Endodermal cell (in vitro differentiated cells): ENCODE measurements at regions not wholly inside any gene's neighbourhood (a gene's known extent, or its start where the extent isn't known, plus 50 kb on each side); places are given as distances from the start of the nearest gene placed in this dataset.

Experiments
- DNase-seq: peaks from one replicate; pipeline ENCODE4 v3.0.0-alpha.2; 2017
- H3K27ac ChIP-seq: 2 replicates; pipeline ENCODE4 v1.5.1; 2013; ENCODE audit warnings: mild to moderate bottlenecking, low read depth, low read length, moderate library complexity
- H3K27me3 ChIP-seq: 2 replicates; pipeline ENCODE4 v1.6.1; 2013; ENCODE audit warnings: mild to moderate bottlenecking, low read length, moderate library complexity; ENCODE audit not compliant: insufficient read depth, control insufficient read depth, poor library complexity, severe bottlenecking
- H3K36me3 ChIP-seq: 2 replicates; pipeline ENCODE4 v1.7.0; 2013; ENCODE audit warnings: mild to moderate bottlenecking, low read length, moderate library complexity; ENCODE audit not compliant: control insufficient read depth, insufficient read depth
- H3K4me1 ChIP-seq: one replicate; pipeline ENCODE4 v1.7.0; 2013; ENCODE audit warnings: low read length; ENCODE audit not compliant: control insufficient read depth, insufficient read depth
- H3K4me3 ChIP-seq: 2 replicates; pipeline ENCODE4 v1.5.1; 2013; ENCODE audit warnings: mild to moderate bottlenecking, low read length, moderate library complexity
- H3K9ac ChIP-seq: 2 replicates; pipeline ENCODE4 v1.6.1; 2013; ENCODE audit warnings: mild to moderate bottlenecking, low read length, moderate library complexity; ENCODE audit not compliant: poor library complexity, severe bottlenecking; ENCODE audit errors: extremely low read depth
- H3K9me3 ChIP-seq: 2 replicates; pipeline ENCODE4 v1.6.1; 2013; ENCODE audit warnings: mild to moderate bottlenecking, low read length, moderate library complexity; ENCODE audit not compliant: control insufficient read depth
- H3K27ac Mint-ChIP-seq: 2 replicates; pipeline ENCODE4 v1.8.0; 2020; ENCODE audit warnings: mixed read lengths
- H3K27me3 Mint-ChIP-seq: 2 replicates; pipeline ENCODE4 v1.8.0; 2021; ENCODE audit warnings: mild to moderate bottlenecking, mixed read lengths; ENCODE audit not compliant: insufficient read depth
- H3K36me3 Mint-ChIP-seq: 2 replicates; pipeline ENCODE4 v1.8.0; 2020; ENCODE audit warnings: low read depth, mixed read lengths
- H3K4me1 Mint-ChIP-seq: 2 replicates; pipeline ENCODE4 v1.8.0; 2020; ENCODE audit warnings: mixed read lengths
- H3K4me3 Mint-ChIP-seq: 2 replicates; pipeline ENCODE4 v1.8.0; 2020; ENCODE audit warnings: mild to moderate bottlenecking, moderate library complexity, mixed read lengths
- H3K9me3 Mint-ChIP-seq: 2 replicates; pipeline ENCODE4 v1.8.0; 2020; ENCODE audit warnings: mild to moderate bottlenecking, mixed read lengths
- CTCF ChIP-seq: fragments of 200-600 bp; sonication (generic); conservative IDR thresholded peaks from 2 replicates; pipeline ENCODE4 v1.5.0; 2021; ENCODE audit warnings: antibody characterized with exemption, mild to moderate bottlenecking
- WGBS, 2 experiments: methylation state at CpG; one replicate each; pipeline versions ENCODE4 v1.1.5 to v1.1.7; 2013; ENCODE audit warnings: missing lambda C conversion rate in 2 of 2, mixed read lengths in 1 of 2; ENCODE audit not compliant: insufficient coverage in 1 of 2, insufficient read length in 1 of 2; 5-methylcytosine and 5-hydroxymethylcytosine counted together

GRCh38 chr2:22270341-22270740, 1114.6 kb upstream of the KLHL29 start:
- Histone ChIP-seq H3K27me3 (no peaks in the 10 kb centered on the region), H3K9ac (no peak overlapping the region), H3K4me1 (peaks cover 5% of the 10 kb centered on the region), H3K4me3 (no peak overlapping the region), H3K9me3 (peaks cover 17% of the 10 kb centered on the region), H3K36me3 (no peaks in the 10 kb centered on the region), H3K27ac (no peak overlapping the region)
- no peak overlapping the region for H3K4me3 Mint-ChIP-seq
- H3K9me3 Mint-ChIP-seq = peaks cover 7% of the 10 kb centered on the region
- no peak for DNase-seq
- TF ChIP-seq CTCF = no peak
- peaks cover 10% of the 10 kb centered on the region for H3K4me1 Mint-ChIP-seq
- WGBS, 2 experiments = 100% methylated on average over 1 of the region's 1 CpG; no CpG with 5 or more reads in 1 of the 2 experiments
- no peaks in the 10 kb centered on the region for H3K36me3 Mint-ChIP-seq
- H3K27me3 Mint-ChIP-seq = no peaks in the 10 kb centered on the region
- no peak overlapping the region for H3K27ac Mint-ChIP-seq

DNA sequence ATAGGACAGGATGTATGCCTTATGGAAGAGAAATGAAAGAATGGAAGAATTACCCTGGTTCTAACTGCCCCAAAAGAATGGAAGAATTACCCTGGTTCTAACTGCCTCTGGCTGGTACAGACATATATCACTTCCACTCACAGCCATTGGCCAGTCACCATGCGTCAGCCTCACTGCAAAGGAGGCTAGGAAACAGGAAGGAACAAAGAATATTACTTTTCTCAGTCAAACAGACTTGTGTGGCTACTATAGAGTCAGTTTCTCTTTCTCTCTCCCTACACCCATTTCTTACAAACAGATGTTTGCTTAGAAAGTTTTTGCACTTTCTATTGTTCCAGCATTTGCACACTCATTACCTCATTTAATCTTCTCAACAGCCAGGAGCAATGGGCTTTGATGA, 1111.1 kb upstream of the KLHL29 start:
- 96% methylated on average over 1 of the region's 1 CpG; no CpG with 5 or more reads in 1 of the 2 experiments for WGBS, 2 experiments
- no peak overlapping the region for H3K4me3 Mint-ChIP-seq
- H3K27ac Mint-ChIP-seq = no peak overlapping the region
- no peaks in the 10 kb centered on the region for H3K36me3 Mint-ChIP-seq
- no peaks in the 10 kb centered on the region for H3K27me3 Mint-ChIP-seq
- Histone ChIP-seq H3K4me3 (no peak overlapping the region), H3K27me3 (no peaks in the 10 kb centered on the region), H3K36me3 (no peaks in the 10 kb centered on the region), H3K9me3 (peaks cover 13% of the 10 kb centered on the region), H3K4me1 (peaks cover 5% of the 10 kb centered on the region), H3K9ac (no peak overlapping the region), H3K27ac (no peak overlapping the region)
- TF ChIP-seq CTCF = no peak
- H3K9me3 Mint-ChIP-seq = peaks cover 7% of the 10 kb centered on the region
- H3K4me1 Mint-ChIP-seq = peaks cover 10% of the 10 kb centered on the region
- DNase-seq = no peak

DNA sequence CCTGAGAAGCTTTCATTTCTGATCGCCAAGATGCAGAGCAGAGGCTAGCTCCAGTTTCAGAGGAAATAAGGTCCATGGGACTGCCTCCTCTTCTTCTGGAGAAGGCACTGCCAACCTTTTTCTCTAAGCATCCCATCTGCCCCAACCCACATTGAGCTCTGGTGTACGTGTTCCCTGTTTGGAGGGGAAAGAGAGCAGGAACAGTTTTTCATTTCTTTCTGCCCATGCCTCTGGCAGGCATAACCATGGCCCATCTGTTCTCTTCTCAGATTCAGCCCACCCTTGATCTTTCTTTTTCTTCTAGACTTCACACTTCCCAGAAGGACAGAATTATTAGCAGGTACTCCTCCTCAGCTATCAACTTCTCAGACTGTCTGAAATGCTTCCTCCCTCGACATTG, 1110.3 kb upstream of the KLHL29 start:
- Histone ChIP-seq H3K27ac (no peak overlapping the region), H3K9ac (no peak overlapping the region), H3K4me1 (peaks cover 5% of the 10 kb centered on the region), H3K36me3 (no peaks in the 10 kb centered on the region), H3K4me3 (no peak overlapping the region), H3K9me3 (peaks cover 12% of the 10 kb centered on the region), H3K27me3 (no peaks in the 10 kb centered on the region)
- no peaks in the 10 kb centered on the region for H3K36me3 Mint-ChIP-seq
- 87 to 100% methylated on average over 1 to 3 of the region's 3 CpGs for WGBS, 2 experiments
- H3K4me3 Mint-ChIP-seq = no peak overlapping the region
- DNase-seq = no peak
- H3K27ac Mint-ChIP-seq = no peak overlapping the region
- H3K27me3 Mint-ChIP-seq = no peaks in the 10 kb centered on the region
- peaks cover 10% of the 10 kb centered on the region for H3K4me1 Mint-ChIP-seq
- H3K9me3 Mint-ChIP-seq = peaks cover 7% of the 10 kb centered on the region
- TF ChIP-seq CTCF = no peak
